H1 (cell line): ENCODE measurements at regions not wholly inside any gene's neighbourhood (a gene's known extent, or its start where the extent isn't known, plus 50 kb on each side); places are given as distances from the start of the nearest gene placed in this dataset.

Source experiments
- EZH2 ChIP-seq: fragments of 200-600 bp; sonication (generic); IDR thresholded peaks from 2 replicates; pipeline ENCODE4 v1.7.1; 2012; ENCODE audit warnings: low read depth, mild to moderate bottlenecking, moderate library complexity, low read length, inconsistent platforms; ENCODE audit not compliant: severe bottlenecking
- GABPA ChIP-seq: IDR thresholded peaks from 2 replicates; pipeline ENCODE4 v1.6.1; 2011; ENCODE audit warnings: mild to moderate bottlenecking, low read length, moderate library complexity, borderline replicate concordance; ENCODE audit not compliant: insufficient read depth

DNA sequence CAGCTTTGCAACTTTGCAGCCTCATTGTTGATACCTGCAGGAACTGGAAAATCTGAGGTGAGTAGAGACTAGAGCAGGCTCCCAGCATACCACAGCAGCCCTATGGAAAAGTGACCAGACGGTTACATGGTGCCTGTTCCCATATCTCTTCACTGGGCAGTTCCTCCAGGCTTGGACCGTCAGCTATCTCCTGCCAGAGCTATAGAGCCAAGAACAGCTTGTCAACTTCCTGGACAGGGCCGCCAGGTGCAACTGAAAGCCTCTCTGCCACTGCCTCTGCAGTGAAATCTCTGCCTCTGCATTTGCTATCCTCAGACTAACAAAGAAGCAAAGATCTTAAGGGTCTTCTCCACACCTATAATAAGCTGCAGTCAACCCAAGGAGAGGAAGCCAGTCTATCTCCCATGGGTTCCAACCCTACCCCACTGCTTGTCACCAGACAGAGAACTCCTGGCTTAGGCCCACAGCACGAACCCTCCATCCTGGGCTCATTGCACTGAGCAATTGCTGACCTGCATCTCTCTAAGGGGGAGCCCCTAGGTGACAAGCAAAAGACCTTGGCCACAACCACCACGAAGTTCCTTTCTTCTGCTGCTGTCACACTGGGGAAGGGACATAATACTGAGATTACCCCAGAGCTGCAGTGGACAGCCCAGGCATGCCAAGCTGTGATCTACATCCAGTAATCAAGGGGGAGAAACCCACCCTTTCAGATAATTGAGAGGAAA is 60.1 kb upstream of the KHDRBS2 start:
- TF ChIP-seq GABPA (no peak), EZH2 (no peak)
